H9 (cell line): ENCODE measurements at regions not wholly inside any gene's neighbourhood (a gene's known extent, or its start where the extent isn't known, plus 50 kb on each side); places are given as distances from the start of the nearest gene placed in this dataset.

ENCODE experiments used
- DNase-seq: peaks from one replicate; pipeline ENCODE4 v3.0.0-alpha.2; 2017
- H2AFZ ChIP-seq: one replicate; pipeline ENCODE4 v1.6.1; 2013; ENCODE audit warnings: mild to moderate bottlenecking, low read length, control low read depth, moderate library complexity
- H2AK5ac ChIP-seq: 2 replicates; pipeline ENCODE4 v1.6.1; 2013; ENCODE audit warnings: low read length, control low read depth, mixed read lengths; ENCODE audit not compliant: insufficient read length
- H2BK120ac ChIP-seq: one replicate; pipeline ENCODE4 v1.6.1; 2013; ENCODE audit warnings: low read depth, mild to moderate bottlenecking, low read length, control low read depth, inconsistent platforms; ENCODE audit not compliant: poor library complexity, severe bottlenecking
- H2BK12ac ChIP-seq: 2 replicates; pipeline ENCODE4 v1.6.1; 2013; ENCODE audit warnings: low read length, control low read depth, mixed read lengths, low read depth; ENCODE audit not compliant: insufficient read length
- H2BK15ac ChIP-seq: 2 replicates; pipeline ENCODE4 v1.6.1; 2013; ENCODE audit warnings: low read depth, low read length, control low read depth
- H2BK20ac ChIP-seq: one replicate; pipeline ENCODE4 v1.6.1; 2013; ENCODE audit warnings: low read depth, mild to moderate bottlenecking, low read length, control low read depth, inconsistent platforms; ENCODE audit not compliant: poor library complexity, severe bottlenecking
- H2BK5ac ChIP-seq: 2 replicates; pipeline ENCODE4 v1.6.1; 2013; ENCODE audit warnings: low read length, control low read depth, mixed read lengths; ENCODE audit not compliant: insufficient read length
- H3K14ac ChIP-seq: 2 replicates; pipeline ENCODE4 v1.6.1; 2013; ENCODE audit warnings: low read length, control low read depth; ENCODE audit not compliant: insufficient read depth
- H3K18ac ChIP-seq: 2 replicates; pipeline ENCODE4 v1.6.1; 2013; ENCODE audit warnings: low read depth, mild to moderate bottlenecking, mixed read lengths, low read length, control low read depth; ENCODE audit not compliant: insufficient read length
- H3K23ac ChIP-seq: 2 replicates; pipeline ENCODE4 v1.6.1; 2013; ENCODE audit warnings: low read length, control low read depth, mixed read lengths, low read depth; ENCODE audit not compliant: insufficient read length
- H3K23me2 ChIP-seq: 2 replicates; pipeline ENCODE4 v1.6.1; 2013; ENCODE audit warnings: low read depth, mild to moderate bottlenecking, mixed read lengths, low read length, control low read depth; ENCODE audit not compliant: insufficient read length, poor library complexity, severe bottlenecking
- H3K27ac ChIP-seq: 2 replicates; pipeline ENCODE4 v1.5.1; 2013; ENCODE audit warnings: low read length, control low read depth, mixed read lengths, low read depth; ENCODE audit not compliant: insufficient read length
- H3K27me3 ChIP-seq: 2 replicates; pipeline ENCODE4 v1.6.1; 2013; ENCODE audit warnings: low read length, control low read depth, inconsistent platforms; ENCODE audit not compliant: insufficient read depth
- H3K4ac ChIP-seq: 2 replicates; pipeline ENCODE4 v1.6.1; 2013; ENCODE audit warnings: low read depth, mild to moderate bottlenecking, control low read depth, inconsistent platforms, low read length, moderate library complexity
- H3K4me1 ChIP-seq: 2 replicates; pipeline ENCODE4 v1.6.1; 2013; ENCODE audit warnings: low read length, control low read depth, inconsistent platforms; ENCODE audit not compliant: insufficient read depth
- H3K4me2 ChIP-seq: 2 replicates; pipeline ENCODE4 v1.6.1; 2013; ENCODE audit warnings: low read length, control low read depth, mixed read lengths; ENCODE audit not compliant: insufficient read length, insufficient read depth
- H3K56ac ChIP-seq: 2 replicates; pipeline ENCODE4 v1.6.1; 2013; ENCODE audit warnings: low read depth, mild to moderate bottlenecking, mixed read lengths, low read length, control low read depth; ENCODE audit not compliant: insufficient read length
- H3K79me1 ChIP-seq: 2 replicates; pipeline ENCODE4 v1.6.1; 2013; ENCODE audit warnings: low read depth, mild to moderate bottlenecking, moderate library complexity, low read length, control low read depth, inconsistent platforms; ENCODE audit not compliant: insufficient read depth, poor library complexity, severe bottlenecking
- H3K79me2 ChIP-seq: 2 replicates; pipeline ENCODE4 v1.6.1; 2013; ENCODE audit warnings: low read length, control low read depth, inconsistent platforms; ENCODE audit not compliant: insufficient read depth
- H3K9ac ChIP-seq: 2 replicates; pipeline ENCODE4 v1.6.1; 2013; ENCODE audit warnings: low read length, control low read depth, mixed read lengths; ENCODE audit not compliant: insufficient read length; ENCODE audit errors: extremely low read depth
- H3K9me3 ChIP-seq: one replicate; pipeline ENCODE4 v1.6.1; 2013; ENCODE audit warnings: low read depth, low read length, inconsistent platforms; ENCODE audit not compliant: control insufficient read depth
- H3T11ph ChIP-seq: one replicate; pipeline ENCODE4 v1.6.1; 2013; ENCODE audit warnings: mild to moderate bottlenecking, low read length, control low read depth, inconsistent platforms
- H4K20me1 ChIP-seq: one replicate; pipeline ENCODE4 v1.6.1; 2013; ENCODE audit not compliant: control insufficient read depth, insufficient read length, insufficient read depth
- H4K5ac ChIP-seq: 2 replicates; pipeline ENCODE4 v1.6.1; 2013; ENCODE audit warnings: low read depth, mild to moderate bottlenecking, mixed read lengths, low read length, control low read depth; ENCODE audit not compliant: insufficient read length
- H4K8ac ChIP-seq: replicated peaks from 2 replicates; pipeline ENCODE4 v1.6.1; 2013; ENCODE audit warnings: low read length, control low read depth, mixed read lengths, low read depth; ENCODE audit not compliant: insufficient read length
- H4K91ac ChIP-seq: 2 replicates; pipeline ENCODE4 v1.6.1; 2013; ENCODE audit warnings: low read depth, mild to moderate bottlenecking, moderate library complexity, mixed read lengths, low read length, control low read depth; ENCODE audit not compliant: insufficient read length
- H3K27ac Mint-ChIP-seq, 3 experiments: 2 replicates in 2 of 3; 3 replicates in 1 of 3; pipeline ENCODE4 v1.8.0; 2020 to 2021; ENCODE audit warnings: mixed read lengths in 3 of 3, mild to moderate bottlenecking in 1 of 3, moderate library complexity in 1 of 3
- H3K27me3 Mint-ChIP-seq: 2 replicates; pipeline ENCODE4 v1.8.0; 2021; ENCODE audit warnings: low read depth, mild to moderate bottlenecking, moderate library complexity, mixed read lengths
- H3K36me3 Mint-ChIP-seq, 3 experiments: 2 replicates in 2 of 3; 3 replicates in 1 of 3; pipeline ENCODE4 v1.8.0; 2020 to 2021; ENCODE audit warnings: low read depth in 3 of 3, mixed read lengths in 3 of 3; ENCODE audit not compliant: insufficient read depth in 1 of 3
- H3K4me1 Mint-ChIP-seq, 2 experiments: 2 replicates each; pipeline ENCODE4 v1.8.0; 2020; ENCODE audit warnings: mixed read lengths in 2 of 2
- H3K4me3 Mint-ChIP-seq, 2 experiments: 2 replicates in 1 of 2; 3 replicates in 1 of 2; pipeline ENCODE4 v1.8.0; 2020 to 2021; ENCODE audit warnings: mild to moderate bottlenecking in 2 of 2, mixed read lengths in 2 of 2, moderate library complexity in 1 of 2
- H3K9me3 Mint-ChIP-seq, 2 experiments: 2 replicates in 1 of 2; 3 replicates in 1 of 2; pipeline ENCODE4 v1.8.0; 2020; ENCODE audit warnings: mild to moderate bottlenecking in 2 of 2, mixed read lengths in 2 of 2, moderate library complexity in 1 of 2
- WGBS: extraction: QIAGEN DNeasy Blood & Tissue Kit; methylation state at CpG from one replicate; pipeline ENCODE4 v1.1.7; 2013; ENCODE audit warnings: missing lambda C conversion rate, low lambda C conversion rate, mixed read lengths; ENCODE audit not compliant: insufficient read length; ENCODE audit errors: extremely low coverage; 5-methylcytosine and 5-hydroxymethylcytosine counted together
- TF ChIP-seq, protein P1 (sequence below): fragments of 200-600 bp; sonication (generic); conservative IDR thresholded peaks from 3 replicates; pipeline ENCODE4 v1.8.0; 2021; ENCODE audit warnings: antibody characterized with exemption, mild to moderate bottlenecking

DNA sequence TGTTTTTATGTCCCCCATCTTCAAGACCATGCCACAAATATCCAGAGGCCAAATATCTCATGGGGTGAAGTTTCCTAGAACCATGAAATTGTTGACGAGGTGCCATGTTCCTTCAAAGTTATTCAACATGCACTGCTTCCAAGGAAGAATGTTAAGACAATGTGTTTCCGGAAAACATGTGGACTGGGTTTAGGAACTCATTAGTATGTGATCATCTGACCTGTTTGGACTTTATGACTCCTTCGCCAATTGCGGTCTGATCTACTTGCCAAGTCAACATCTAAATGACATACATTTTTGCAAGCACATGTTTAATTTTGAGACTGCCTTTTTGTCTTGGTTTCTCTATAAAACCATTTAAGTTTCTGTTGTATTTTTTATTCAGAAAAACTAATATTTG, 234.8 kb downstream of the MAF start:
- no peak overlapping the region for H2AK5ac ChIP-seq
- H3K9me3 ChIP-seq = no peaks in the 10 kb centered on the region
- no peaks in the 10 kb centered on the region for H3K27me3 ChIP-seq
- no peak overlapping the region for H2BK120ac ChIP-seq
- no peak overlapping the region for H3T11ph ChIP-seq
- H4K5ac ChIP-seq = no peak overlapping the region
- TF ChIP-seq, protein P1, sequence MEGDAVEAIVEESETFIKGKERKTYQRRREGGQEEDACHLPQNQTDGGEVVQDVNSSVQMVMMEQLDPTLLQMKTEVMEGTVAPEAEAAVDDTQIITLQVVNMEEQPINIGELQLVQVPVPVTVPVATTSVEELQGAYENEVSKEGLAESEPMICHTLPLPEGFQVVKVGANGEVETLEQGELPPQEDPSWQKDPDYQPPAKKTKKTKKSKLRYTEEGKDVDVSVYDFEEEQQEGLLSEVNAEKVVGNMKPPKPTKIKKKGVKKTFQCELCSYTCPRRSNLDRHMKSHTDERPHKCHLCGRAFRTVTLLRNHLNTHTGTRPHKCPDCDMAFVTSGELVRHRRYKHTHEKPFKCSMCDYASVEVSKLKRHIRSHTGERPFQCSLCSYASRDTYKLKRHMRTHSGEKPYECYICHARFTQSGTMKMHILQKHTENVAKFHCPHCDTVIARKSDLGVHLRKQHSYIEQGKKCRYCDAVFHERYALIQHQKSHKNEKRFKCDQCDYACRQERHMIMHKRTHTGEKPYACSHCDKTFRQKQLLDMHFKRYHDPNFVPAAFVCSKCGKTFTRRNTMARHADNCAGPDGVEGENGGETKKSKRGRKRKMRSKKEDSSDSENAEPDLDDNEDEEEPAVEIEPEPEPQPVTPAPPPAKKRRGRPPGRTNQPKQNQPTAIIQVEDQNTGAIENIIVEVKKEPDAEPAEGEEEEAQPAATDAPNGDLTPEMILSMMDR = no peak
- H3K4me1 ChIP-seq = no peaks in the 10 kb centered on the region
- no peak overlapping the region for H3K56ac ChIP-seq
- H2BK20ac ChIP-seq = no peak overlapping the region
- H3K14ac ChIP-seq = no peak overlapping the region
- Mint-ChIP-seq H3K27me3 (no peaks in the 10 kb centered on the region), H3K27ac (no peak overlapping the region), H3K4me1 (peaks cover 5 to 10% of the 10 kb centered on the region in 2 experiments), H3K4me3 (no peak overlapping the region), H3K9me3 (peaks cover 0 to 3% of the 10 kb centered on the region in 2 experiments; a peak in 2 of 5 replicates), H3K36me3 (peaks cover 0 to under 1% (median 0%) of the 10 kb centered on the region in 3 experiments; a peak in 1 of 7 replicates)
- H2AFZ ChIP-seq = no peak overlapping the region
- no peak overlapping the region for H2BK12ac ChIP-seq
- no peak overlapping the region for H3K27ac ChIP-seq
- H3K18ac ChIP-seq = no peak overlapping the region
- no peak overlapping the region for H2BK15ac ChIP-seq
- no peaks in the 10 kb centered on the region for H4K20me1 ChIP-seq
- H3K23ac ChIP-seq = no peak overlapping the region
- no peak overlapping the region for H3K4me2 ChIP-seq
- WGBS = no CpG with 5 or more reads among the region's 4 CpGs
- H2BK5ac ChIP-seq = no peak overlapping the region
- H3K4ac ChIP-seq = no peak overlapping the region
- no peak overlapping the region for H4K91ac ChIP-seq
- DNase-seq = no peak
- no peak overlapping the region for H3K9ac ChIP-seq
- no peaks in the 10 kb centered on the region for H3K79me2 ChIP-seq
- no peaks in the 10 kb centered on the region for H3K23me2 ChIP-seq
- H3K79me1 ChIP-seq = no peaks in the 10 kb centered on the region
- no peak overlapping the region for H4K8ac ChIP-seq
